ENCODE measurements at regions not wholly inside any gene's neighbourhood (a gene's known extent, or its start where the extent isn't known, plus 50 kb on each side); places are given as distances from the start of the nearest gene placed in this dataset.

GRCh38 chr2:223474893-223475292, 127.3 kb downstream of the SCG2 start:
- Histone ChIP-seq H2BK120ac (ENCODE audit: low read depth, low read length, poor library complexity, severe bottlenecking) (no peak overlapping the region), H4K8ac (replicated peaks; ENCODE audit: insufficient read length, low read depth, low read length) (no peak overlapping the region), H3K4ac (ENCODE audit: low read depth, low read length) (no peak overlapping the region), H3K18ac (ENCODE audit: insufficient read length, low read depth, low read length) (no peak overlapping the region), H3K79me2 (ENCODE audit: insufficient read depth, low read length) (no peaks in the 10 kb centered on the region), H3T11ph (ENCODE audit: low read length) (no peak overlapping the region), H4K20me1 (ENCODE audit: control insufficient read depth, insufficient read depth, insufficient read length) (no peaks in the 10 kb centered on the region), H4K91ac (ENCODE audit: insufficient read length, low read depth, low read length) (no peak overlapping the region), H2BK20ac (ENCODE audit: low read depth, low read length, poor library complexity, severe bottlenecking) (no peak overlapping the region), H2AFZ (ENCODE audit: low read length) (no peak overlapping the region), H3K4me1 (ENCODE audit: insufficient read depth, low read length) (no peaks in the 10 kb centered on the region; the same call in 1 of the 2 replicates), H3K56ac (ENCODE audit: insufficient read length, low read depth, low read length) (no peak overlapping the region), H4K5ac (ENCODE audit: insufficient read length, low read depth, low read length) (no peak overlapping the region), H3K27ac (ENCODE audit: insufficient read length, low read depth, low read length) (no peak overlapping the region), H3K27me3 (ENCODE audit: insufficient read depth, low read length) (no peaks in the 10 kb centered on the region), H3K9me3 (ENCODE audit: control insufficient read depth, low read depth, low read length) (no peaks in the 10 kb centered on the region), H2BK15ac (ENCODE audit: low read depth, low read length) (no peak overlapping the region), H2BK5ac (ENCODE audit: insufficient read length, low read length) (no peak overlapping the region), H3K79me1 (ENCODE audit: insufficient read depth, low read depth, low read length, poor library complexity, severe bottlenecking) (no peaks in the 10 kb centered on the region), H3K23me2 (ENCODE audit: insufficient read length, low read depth, low read length, poor library complexity, severe bottlenecking) (no peaks in the 10 kb centered on the region), H3K23ac (ENCODE audit: insufficient read length, low read depth, low read length) (no peak overlapping the region), H2BK12ac (ENCODE audit: insufficient read length, low read depth, low read length) (no peak overlapping the region), H2AK5ac (ENCODE audit: insufficient read length, low read length) (no peak overlapping the region), H3K14ac (ENCODE audit: insufficient read depth, low read length) (no peak overlapping the region), H3K9ac (ENCODE audit: extremely low read depth, insufficient read length, low read length) (no peak overlapping the region), H3K4me2 (ENCODE audit: insufficient read depth, insufficient read length, low read length) (no peak overlapping the region)
- H3K27me3 Mint-ChIP-seq (ENCODE audit: low read depth): peaks cover 12% of the 10 kb centered on the region
- H3K27ac Mint-ChIP-seq: no peak overlapping the region
- H3K4me1 Mint-ChIP-seq: peaks cover 9 to 12% of the 10 kb centered on the region in 2 experiments
- no peak overlapping the region for H3K4me3 Mint-ChIP-seq
- H3K36me3 Mint-ChIP-seq (ENCODE audit: insufficient read depth in 1 of 3, low read depth in 3 of 3): no peaks in the 10 kb centered on the region
- no peak for DNase-seq
- H3K9me3 Mint-ChIP-seq: no peaks in the 10 kb centered on the region; a peak in 1 of 5 replicates
- TF ChIP-seq CTCF (conservative IDR thresholded peaks at IDR 0.05): no peak
- no CpG with 5 or more reads among the region's 2 CpGs for WGBS (ENCODE audit: extremely low coverage, insufficient read length, low lambda C conversion rate)

All from H9 (cell line).